ENCODE measurements at regions not wholly inside any gene's neighbourhood (a gene's known extent, or its start where the extent isn't known, plus 50 kb on each side); places are given as distances from the start of the nearest gene placed in this dataset.

DNA sequence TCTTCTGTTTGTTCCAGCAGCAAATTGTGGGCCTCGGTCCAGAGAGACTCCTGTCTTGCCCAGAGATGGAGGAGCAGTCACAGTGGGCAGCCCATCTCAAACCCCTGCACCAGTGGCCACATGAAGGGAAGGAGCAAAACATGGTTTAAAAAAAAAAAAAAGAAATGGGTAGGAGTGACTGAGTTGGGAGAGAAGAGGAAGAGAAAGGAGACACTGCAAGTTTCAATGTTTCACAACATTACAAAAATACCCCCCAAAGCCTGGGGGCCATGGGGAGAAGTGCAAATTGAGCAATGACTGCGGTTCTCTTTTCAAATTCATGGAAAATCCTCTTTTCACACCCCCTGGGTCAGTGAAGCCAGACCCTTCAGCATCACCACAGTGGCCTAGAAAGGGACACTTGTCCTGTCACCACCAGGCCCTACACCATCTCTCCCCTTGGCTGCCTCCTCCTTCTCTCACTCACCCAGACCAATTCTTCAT lies 117.1 kb downstream of the ZFP36L2 start:
- DNase-seq (ENCODE audit: insufficient read length, low spot score) (no peak), FAIRE-seq (no peak)

DNA sequence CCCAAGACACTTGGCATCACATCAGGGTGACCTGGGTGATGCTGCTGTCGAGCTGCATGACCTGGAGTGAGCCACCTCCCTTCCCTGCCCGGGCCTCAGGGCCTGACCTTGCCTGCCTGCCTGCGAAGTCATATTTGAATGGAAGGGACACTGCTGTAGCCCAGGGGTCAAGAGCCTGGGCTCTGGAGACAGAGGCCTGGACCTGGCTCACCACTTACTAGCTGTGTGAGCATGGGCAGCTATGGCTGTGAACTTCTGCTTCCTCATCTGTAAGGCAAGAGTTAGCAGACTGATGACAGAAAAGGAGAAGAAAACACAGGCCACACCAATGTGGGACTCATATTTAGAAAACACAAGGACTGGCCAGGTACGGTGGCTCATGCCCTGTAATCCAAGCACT lies 118.7 kb downstream of the ZFP36L2 start:
- FAIRE-seq (no peak), DNase-seq (ENCODE audit: insufficient read length, low spot score) (no peak)

DNA sequence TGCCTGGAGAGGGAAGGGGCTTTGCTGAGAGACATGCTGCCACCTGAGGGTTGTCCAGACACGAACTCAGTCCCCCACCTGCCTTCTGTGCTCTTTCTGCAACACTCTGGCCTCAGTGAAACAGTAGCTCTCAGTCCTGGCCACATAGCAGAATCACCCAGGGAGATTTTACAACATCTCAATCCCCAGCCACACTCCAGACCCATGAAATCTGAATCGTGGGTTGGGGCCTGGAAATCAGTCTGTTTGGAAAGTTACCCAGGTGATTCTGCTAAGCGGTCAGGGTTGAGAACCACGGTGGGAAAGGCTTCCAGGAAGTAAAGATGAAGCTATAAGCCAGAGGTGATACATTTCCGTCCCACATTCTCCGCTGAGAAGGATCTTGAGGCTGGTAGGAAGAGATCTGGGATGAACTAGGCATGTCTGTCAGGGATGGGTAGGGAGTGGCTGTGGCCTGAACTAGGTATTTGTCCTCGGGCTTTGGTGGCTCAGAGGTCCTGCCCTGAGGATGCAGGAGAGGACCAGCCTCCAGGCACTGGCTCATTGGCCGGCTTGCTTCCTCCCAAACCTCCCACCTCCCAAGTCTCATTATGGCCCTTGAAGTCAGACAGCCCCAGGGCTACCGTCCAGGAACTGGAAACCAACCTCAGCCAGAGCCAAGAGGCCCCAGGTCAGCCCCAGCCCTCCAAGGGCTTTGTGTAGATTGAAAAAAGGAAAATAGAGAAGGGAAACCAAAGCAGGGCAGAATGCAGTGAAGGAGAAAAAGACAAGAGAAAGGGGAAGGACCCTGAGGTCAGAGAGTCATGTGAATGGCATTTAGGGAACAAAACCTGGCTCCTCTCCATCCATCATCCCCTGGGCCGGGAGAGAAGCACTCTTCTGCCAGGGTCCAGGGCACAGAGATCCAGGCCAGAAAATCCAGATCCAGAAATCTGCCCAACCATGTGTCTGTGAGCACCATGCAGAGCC lies 119.6 kb downstream of the ZFP36L2 start:
- FAIRE-seq (no peak), DNase-seq (ENCODE audit: insufficient read length, low spot score) (no peak)

DNA sequence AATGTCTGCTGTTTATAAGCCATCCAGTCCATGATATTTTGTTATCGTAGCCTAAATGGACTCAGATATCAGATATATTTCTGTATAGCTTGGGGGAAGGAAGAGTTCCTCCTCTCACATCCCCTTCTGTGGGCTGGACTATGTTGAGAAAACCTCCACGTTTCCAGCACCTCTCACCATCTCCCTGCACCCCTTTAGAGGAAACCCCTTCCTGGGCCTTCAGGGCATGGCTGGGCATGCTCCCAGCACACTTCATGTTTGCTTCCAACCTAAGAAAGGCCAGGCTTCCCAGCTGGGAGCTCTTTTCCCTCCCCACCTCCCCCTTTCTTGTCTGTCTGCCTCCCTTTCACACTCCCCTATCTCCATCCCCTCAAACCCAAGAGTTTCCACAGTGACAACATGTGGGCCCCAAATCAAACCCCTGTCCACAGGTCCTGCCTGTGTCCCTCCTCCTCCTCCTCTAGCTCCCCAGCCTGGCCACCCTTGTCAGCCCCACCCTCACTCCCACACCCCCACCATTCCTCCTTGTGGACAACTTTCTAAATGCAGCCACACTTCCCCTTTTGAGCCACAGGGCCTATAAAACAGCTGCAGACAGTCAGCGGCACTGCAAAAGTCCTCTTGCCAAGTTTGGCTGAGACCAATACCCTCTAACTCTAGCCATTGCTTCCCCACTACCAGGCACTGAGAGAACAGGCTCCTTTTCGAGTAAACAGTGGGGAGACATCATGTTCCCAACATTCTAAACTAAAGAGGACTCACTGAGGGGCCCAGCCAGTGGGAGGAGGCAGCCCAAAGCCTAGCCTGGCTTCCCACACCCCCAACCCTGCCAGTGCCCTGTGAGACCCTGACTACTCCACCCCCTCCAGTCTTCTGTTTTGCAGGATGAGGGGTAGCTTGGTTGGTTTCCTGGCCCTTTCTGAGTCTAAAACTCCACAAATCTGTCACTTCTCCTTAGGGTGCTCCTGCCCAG lies 120.5 kb downstream of the ZFP36L2 start:
- peak; percentile 60 for FAIRE-seq
- DNase-seq (ENCODE audit: insufficient read length, low spot score): peak; percentile 59

DNA sequence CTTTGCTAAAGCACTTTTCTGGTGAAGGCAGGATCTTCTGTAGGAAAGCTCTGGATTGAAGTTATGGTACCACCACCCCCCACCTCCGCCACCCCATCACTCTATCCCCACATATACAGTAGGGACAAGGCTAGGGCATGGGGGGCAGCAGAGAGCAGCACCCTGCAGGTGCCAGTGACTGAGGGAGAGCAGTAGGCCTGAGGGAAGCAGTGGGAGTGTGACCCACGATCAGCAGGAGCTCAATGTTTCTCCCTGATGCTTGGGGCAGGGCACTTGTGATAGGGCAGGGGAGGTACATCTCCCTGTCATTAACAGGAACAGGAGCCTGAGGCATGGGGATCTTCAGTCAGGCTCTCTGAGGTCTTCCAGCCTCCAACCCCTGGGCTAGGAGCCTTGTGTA lies 121.6 kb downstream of the ZFP36L2 start:
- FAIRE-seq (no peak), DNase-seq (ENCODE audit: insufficient read length, low spot score) (no peak)

- DNase-seq (ENCODE audit: insufficient read length, low spot score) (no peak), FAIRE-seq (no peak)
Observed at GRCh38 chr2:43104106-43104505, 122.3 kb downstream of the ZFP36L2 start.

DNA sequence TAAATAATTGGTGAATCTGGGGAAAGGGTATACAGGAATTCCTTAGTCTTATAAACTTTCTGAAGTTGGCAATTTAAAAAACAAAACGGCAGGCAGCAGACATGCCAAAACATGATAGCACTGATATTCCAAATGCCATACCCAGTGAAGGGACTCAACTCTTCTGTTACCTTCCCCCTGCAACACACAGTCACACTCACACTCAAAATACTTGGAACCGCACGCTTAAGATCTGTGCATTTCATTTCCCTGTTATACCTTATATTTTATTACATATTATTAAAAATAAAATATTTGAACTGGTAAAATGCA lies 123.4 kb downstream of the ZFP36L2 start:
- FAIRE-seq: no peak
- DNase-seq (ENCODE audit: insufficient read length, low spot score): no peak

DNA sequence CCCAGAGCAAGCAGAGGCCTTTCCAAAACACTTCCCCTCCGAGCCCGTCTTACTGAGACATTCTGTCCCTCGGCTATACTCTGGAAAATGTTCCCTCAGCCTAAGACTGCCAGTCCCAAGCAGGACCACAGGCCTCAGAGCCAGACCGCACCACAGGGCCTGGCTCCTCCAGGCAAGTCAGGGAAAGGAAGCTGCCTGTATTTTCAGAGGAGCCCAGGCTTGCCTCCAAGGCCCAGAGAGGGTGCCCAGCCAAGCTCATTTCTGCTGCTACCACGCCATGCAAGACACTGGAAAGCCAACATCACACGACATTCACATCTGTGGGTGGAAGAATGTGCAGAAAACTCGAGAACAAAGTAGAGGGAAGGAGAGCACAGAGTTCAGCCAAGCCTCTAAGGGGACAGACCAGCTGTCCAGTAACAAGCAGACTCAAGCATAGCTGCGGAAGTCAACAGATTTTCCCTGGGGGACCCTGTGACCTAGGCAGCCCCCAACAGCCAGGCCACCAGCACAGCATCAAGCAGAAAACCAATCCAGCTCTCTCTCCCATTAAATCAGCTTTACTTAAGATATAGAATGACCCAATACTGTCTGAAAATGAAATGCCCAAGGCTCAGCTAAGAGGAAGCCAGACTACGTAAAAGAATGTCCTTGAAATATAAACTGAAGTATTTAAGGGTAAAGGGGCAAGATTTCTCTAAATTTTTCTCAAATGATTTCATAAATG lies 123.9 kb downstream of the ZFP36L2 start:
- no peak for FAIRE-seq
- no peak for DNase-seq (ENCODE audit: insufficient read length, low spot score)

- DNase-seq (ENCODE audit: insufficient read length, low spot score) (no peak), FAIRE-seq (no peak)
Observed at GRCh38 chr2:43101751-43102150, 124.7 kb downstream of the ZFP36L2 start.

- FAIRE-seq (no peak), DNase-seq (ENCODE audit: insufficient read length, low spot score) (no peak)
Observed at GRCh38 chr2:43100883-43101662, 125.3 kb downstream of the ZFP36L2 start.

DNA sequence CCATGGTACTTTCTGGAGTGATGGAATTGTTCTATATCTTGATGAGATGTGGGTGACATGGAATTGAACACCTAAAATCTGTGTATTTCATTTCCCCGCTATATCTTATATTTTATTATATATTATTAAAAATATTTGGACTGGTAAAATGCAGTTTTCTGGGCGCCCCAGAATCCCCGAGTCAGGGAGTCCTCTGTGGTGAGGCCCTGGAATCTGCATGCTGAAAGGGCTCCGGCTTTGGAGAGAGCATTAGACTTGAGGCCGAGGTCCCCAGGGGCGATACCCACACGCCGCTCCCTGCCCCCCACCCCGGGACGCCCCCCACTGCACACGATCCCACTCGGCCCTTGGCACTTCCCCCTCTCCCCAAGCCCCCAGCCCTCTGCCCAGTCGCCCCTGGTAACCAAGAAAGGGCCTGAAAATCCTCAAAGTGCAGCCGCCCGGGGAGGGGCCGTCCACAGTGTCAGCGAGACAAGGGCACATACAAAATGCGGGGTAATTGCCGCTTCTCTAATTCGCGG lies 126.0 kb downstream of the ZFP36L2 start:
- DNase-seq (ENCODE audit: insufficient read length, low spot score) (no peak), FAIRE-seq (no peak)

DNA sequence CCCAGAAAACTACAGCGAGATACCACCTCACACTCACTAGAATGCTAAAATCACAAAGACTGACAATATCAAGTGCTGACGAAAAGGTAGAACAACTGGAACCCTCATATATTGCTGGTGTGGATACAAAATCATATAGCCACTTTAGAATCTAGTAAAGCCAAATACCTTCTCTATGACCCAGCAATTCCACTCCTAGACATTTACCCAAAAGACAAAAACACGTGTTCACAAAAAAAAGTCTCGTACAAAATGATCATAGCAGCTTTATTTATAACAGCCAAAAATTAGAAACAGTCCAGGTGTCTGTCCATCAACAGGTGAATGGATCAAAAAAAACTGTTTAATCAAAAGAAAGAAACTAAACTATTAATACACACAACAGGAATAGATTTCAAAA lies 126.6 kb downstream of the ZFP36L2 start:
- DNase-seq (ENCODE audit: insufficient read length, low spot score) (no peak), FAIRE-seq (no peak)

DNA sequence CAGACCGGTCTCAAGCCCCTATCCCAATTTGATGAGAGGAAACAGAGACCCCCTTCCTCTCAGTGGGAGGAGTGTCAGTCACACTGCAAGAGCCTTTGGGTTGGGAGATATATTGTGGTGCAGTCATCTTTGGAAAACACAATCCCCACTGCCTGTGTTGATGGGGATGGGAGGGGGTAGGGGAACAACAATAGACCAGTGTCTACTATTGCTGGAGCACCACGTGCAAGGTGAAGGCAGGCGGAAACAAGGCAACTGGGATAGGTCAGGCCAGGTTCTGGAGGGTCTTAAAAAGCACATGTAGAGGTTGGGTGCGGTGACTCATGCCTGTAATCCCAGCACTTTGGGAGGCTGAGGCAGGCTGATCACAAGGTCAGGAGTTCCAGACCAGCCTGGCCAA lies 127.9 kb downstream of the ZFP36L2 start:
- FAIRE-seq: no peak
- DNase-seq (ENCODE audit: insufficient read length, low spot score): no peak

DNA sequence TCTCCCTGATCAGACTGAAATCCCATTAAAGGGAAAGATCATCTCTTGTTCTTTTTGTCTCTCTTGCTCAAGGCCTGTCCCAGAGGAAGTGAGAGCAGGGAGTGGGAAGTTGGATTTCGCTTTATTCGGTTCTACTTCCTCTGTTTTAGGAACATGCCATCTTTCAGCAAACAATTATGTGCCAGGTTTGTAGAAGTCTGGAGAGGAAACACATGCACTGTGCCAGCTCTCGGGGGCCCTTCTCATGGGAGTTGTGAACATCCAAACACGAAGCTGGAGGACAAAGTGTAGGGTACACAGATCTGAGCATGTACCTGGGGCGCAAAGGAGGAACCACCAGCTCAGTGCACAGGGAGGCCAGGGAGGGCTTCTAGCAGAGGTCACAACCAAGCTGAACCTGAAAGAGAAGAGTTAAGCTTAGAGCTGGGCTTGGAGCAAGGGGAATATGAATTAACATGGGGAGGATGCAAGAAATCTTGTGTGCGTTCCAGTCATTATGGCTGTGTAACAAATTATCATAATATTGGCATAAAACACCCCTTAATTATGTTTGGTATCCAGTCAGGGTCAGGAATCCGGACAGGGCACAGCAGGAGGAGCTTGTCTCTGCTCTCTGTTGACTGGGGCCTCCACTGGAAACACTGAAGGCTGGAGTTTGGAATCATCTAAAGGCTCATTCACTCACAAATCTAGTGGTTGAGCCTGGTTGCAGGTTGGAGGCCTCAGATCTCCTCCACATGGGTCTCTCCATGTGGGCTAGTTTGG lies 128.6 kb downstream of the ZFP36L2 start:
- no peak for FAIRE-seq
- no peak for DNase-seq (ENCODE audit: insufficient read length, low spot score)

- DNase-seq (ENCODE audit: insufficient read length, low spot score) (no peak), FAIRE-seq (no peak)
Observed at GRCh38 chr2:43095533-43096295, 130.7 kb downstream of the ZFP36L2 start.

GRCh38 chr2:43092520-43093179 lies 133.8 kb downstream of the ZFP36L2 start:
- FAIRE-seq: no peak
- DNase-seq (ENCODE audit: insufficient read length, low spot score): no peak

DNA sequence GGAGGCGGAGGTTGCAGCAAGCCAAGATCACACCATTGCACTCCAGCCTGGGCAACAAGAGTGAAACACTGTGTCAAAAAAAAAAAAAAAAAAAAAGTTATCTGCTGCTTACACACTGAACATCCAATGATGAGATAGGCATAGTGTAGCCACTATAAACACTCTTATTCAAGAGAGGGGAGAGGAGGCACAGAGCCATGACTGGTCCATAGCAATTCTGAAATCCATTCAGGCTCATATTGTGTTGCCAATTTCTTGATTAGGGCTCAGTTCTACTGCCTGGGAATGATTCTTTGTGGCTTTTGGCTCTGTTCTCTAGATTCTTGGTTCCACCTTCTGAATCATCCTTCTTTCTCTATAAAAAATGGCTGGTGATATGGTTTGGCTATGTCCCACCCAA lies 136.1 kb downstream of the ZFP36L2 start:
- DNase-seq (ENCODE audit: insufficient read length, low spot score) (no peak), FAIRE-seq (no peak)
